Caco-2 (cell line): ENCODE measurements at regions not wholly inside any gene's neighbourhood (a gene's known extent, or its start where the extent isn't known, plus 50 kb on each side); places are given as distances from the start of the nearest gene placed in this dataset.
"Not testable (repeated sequence)": the region's sequence is repeated elsewhere in the genome, so short reads cannot be mapped to it uniquely, and the experiment has no call there.

Source experiments
- BruUV-seq: library from RNA; stranded (reverse); fragments of 400-500 nt; replicated peaks from 2 replicates; lab custom pipeline; 2021; lab: Mats Ljungman, UMichigan
- CTCF ChIA-PET: fragments of 300-600 bp; sonication (Branson Sonifier 250); formaldehyde crosslinking; loops from one replicate; lab custom pipeline; 2022; ENCODE audit warnings: antibody characterized with exemption; lab: Charles Lee
- POLR2A ChIA-PET: fragments of 300-600 bp; sonication (Branson Sonifier 250); formaldehyde crosslinking; loops from one replicate; lab custom pipeline; 2022; ENCODE audit warnings: antibody characterized with exemption; lab: Charles Lee
- DNase-seq, 2 experiments: peaks; one replicate each; pipeline versions ENCODE4 v3.0.0 to v3.0.0-alpha.2; 2020 to 2022
- H3K27me3 ChIP-seq: replicated peaks from 2 replicates; pipeline ENCODE4 v1.6.0; 2011; ENCODE audit warnings: low read length; ENCODE audit not compliant: control insufficient read depth, insufficient read depth
- H3K36me3 ChIP-seq: 2 replicates; pipeline ENCODE4 v1.5.1; 2011; ENCODE audit warnings: low read length; ENCODE audit not compliant: control insufficient read depth, insufficient read depth
- H3K4me1 ChIP-seq: fragments of 250-450 bp; sonication (Bioruptor Pico); 2 replicates; pipeline ENCODE4 v1.5.1; 2020; ENCODE audit warnings: mild to moderate bottlenecking
- H3K4me3 ChIP-seq: 2 replicates; pipeline ENCODE4 v1.5.1; 2011; ENCODE audit warnings: low read depth, mild to moderate bottlenecking, control low read depth, low read length
- H3K9me3 ChIP-seq: fragments of 250-450 bp; sonication (Bioruptor Pico); 2 replicates; pipeline ENCODE4 v1.5.1; 2020; ENCODE audit warnings: mild to moderate bottlenecking, moderate library complexity
- H3K27ac Mint-ChIP-seq: one replicate; pipeline ENCODE4 v1.8.0; 2022; ENCODE audit warnings: mixed read lengths; ENCODE audit not compliant: unreplicated experiment
- H3K27me3 Mint-ChIP-seq: one replicate; pipeline ENCODE4 v1.8.0; 2022; ENCODE audit warnings: mixed read lengths; ENCODE audit not compliant: insufficient read depth, unreplicated experiment
- H3K36me3 Mint-ChIP-seq: one replicate; pipeline ENCODE4 v1.8.0; 2022; ENCODE audit warnings: mild to moderate bottlenecking, mixed read lengths; ENCODE audit not compliant: insufficient read depth, unreplicated experiment
- H3K4me1 Mint-ChIP-seq: one replicate; pipeline ENCODE4 v1.8.0; 2022; ENCODE audit warnings: low read depth, mixed read lengths; ENCODE audit not compliant: unreplicated experiment
- H3K4me3 Mint-ChIP-seq: one replicate; pipeline ENCODE4 v1.8.0; 2022; ENCODE audit warnings: mild to moderate bottlenecking, moderate library complexity, mixed read lengths; ENCODE audit not compliant: unreplicated experiment
- H3K9me3 Mint-ChIP-seq: one replicate; pipeline ENCODE4 v1.8.0; 2022; ENCODE audit warnings: mixed read lengths; ENCODE audit not compliant: unreplicated experiment
- CTCF ChIP-seq, 2 experiments: fragments of 200-600 bp in 1 of 2; IDR thresholded peaks; 1 replicate in 1 of 2; 2 replicates in 1 of 2; pipeline versions ENCODE4 v1.5.1 to v1.8.0; 2011 to 2022; ENCODE audit warnings: antibody characterized with exemption in 1 of 2, control low read depth in 1 of 2, inconsistent platforms in 1 of 2, low read depth in 1 of 2, low read length in 1 of 2, mild to moderate bottlenecking in 1 of 2, moderate library complexity in 1 of 2; ENCODE audit not compliant: insufficient read depth in 1 of 2, severe bottlenecking in 1 of 2, unreplicated experiment in 1 of 2
- intact Hi-C: fragments of 100-400 bp; cut with micrococcal nuclease; formaldehyde crosslinking; loops from one replicate; pipeline ENCODE4 v1.10.0; 2022; ENCODE audit not compliant: unreplicated experiment

- no peak overlapping the region for H3K4me3 Mint-ChIP-seq
- ChIA-PET POLR2A (no interaction called here), CTCF (interaction anchor here (1.2 kb wide), 1 partner anchor 42 kb away, joined by 5 read pairs; no protein-coding TSS in a partner anchor)
- H3K4me3 ChIP-seq = no peak overlapping the region
- BruUV-seq = no TSS peak
- intact Hi-C loops = no loop called here
- no peak overlapping the region for H3K27ac Mint-ChIP-seq
- H3K27me3 ChIP-seq = no peaks in the 10 kb centered on the region
- H3K9me3 Mint-ChIP-seq = peaks cover 23% of the 10 kb centered on the region
- TF ChIP-seq CTCF (IDR thresholded peaks at IDR 0.05; ENCODE audit: insufficient read depth in 1 of 2, low read depth in 1 of 2, low read length in 1 of 2, severe bottlenecking in 1 of 2, unreplicated experiment in 1 of 2) = no peak
- no peaks in the 10 kb centered on the region for H3K36me3 Mint-ChIP-seq
- H3K9me3 ChIP-seq = peaks cover 9% of the 10 kb centered on the region
- H3K36me3 ChIP-seq = no peaks in the 10 kb centered on the region
- no peak for DNase-seq
- H3K27me3 Mint-ChIP-seq = no peaks in the 10 kb centered on the region
- no peaks in the 10 kb centered on the region for H3K4me1 Mint-ChIP-seq
- no peaks in the 10 kb centered on the region for H3K4me1 ChIP-seq
Observed at GRCh38 chr7:149704507-149704906, 68.9 kb downstream of the ZNF467 start.

GRCh38 chr7:149703044-149703650 lies 70.2 kb downstream of the ZNF467 start:
- POLR2A ChIA-PET = no interaction called here
- no peak overlapping the region for H3K4me3 Mint-ChIP-seq
- H3K4me1 Mint-ChIP-seq = no peaks in the 10 kb centered on the region
- intact Hi-C loops = no loop called here
- no peaks in the 10 kb centered on the region for H3K36me3 Mint-ChIP-seq
- Histone ChIP-seq H3K36me3 (no peaks in the 10 kb centered on the region), H3K27me3 (no peaks in the 10 kb centered on the region), H3K4me3 (no peak overlapping the region), H3K4me1 (no peaks in the 10 kb centered on the region), H3K9me3 (peaks cover 23% of the 10 kb centered on the region)
- TF ChIP-seq CTCF (IDR thresholded peaks at IDR 0.05; ENCODE audit: insufficient read depth in 1 of 2, low read depth in 1 of 2, low read length in 1 of 2, severe bottlenecking in 1 of 2, unreplicated experiment in 1 of 2) = no peak
- H3K9me3 Mint-ChIP-seq = peaks cover 28% of the 10 kb centered on the region
- BruUV-seq = no TSS peak
- no peak overlapping the region for H3K27ac Mint-ChIP-seq
- no peak for DNase-seq
- CTCF ChIA-PET = no interaction called here
- no peaks in the 10 kb centered on the region for H3K27me3 Mint-ChIP-seq

GRCh38 chr7:149701495-149702240 lies 71.7 kb downstream of the ZNF467 start:
- Mint-ChIP-seq H3K27me3 (no peaks in the 10 kb centered on the region), H3K27ac (no peak overlapping the region), H3K9me3 (peaks cover 33% of the 10 kb centered on the region), H3K4me1 (no peaks in the 10 kb centered on the region), H3K4me3 (no peak overlapping the region), H3K36me3 (no peaks in the 10 kb centered on the region)
- intact Hi-C loops = no loop called here
- ChIA-PET CTCF (no interaction called here), POLR2A (no interaction called here)
- H3K9me3 ChIP-seq = peaks cover 35% of the 10 kb centered on the region
- H3K4me1 ChIP-seq = no peaks in the 10 kb centered on the region
- TF ChIP-seq CTCF (IDR thresholded peaks at IDR 0.05; ENCODE audit: insufficient read depth in 1 of 2, low read depth in 1 of 2, low read length in 1 of 2, severe bottlenecking in 1 of 2, unreplicated experiment in 1 of 2) = no peak
- no peak overlapping the region for H3K4me3 ChIP-seq
- no peak for DNase-seq
- no peaks in the 10 kb centered on the region for H3K36me3 ChIP-seq
- no peaks in the 10 kb centered on the region for H3K27me3 ChIP-seq
- no TSS peak for BruUV-seq

- H3K27ac Mint-ChIP-seq, H3K36me3 ChIP-seq, BruUV-seq, H3K27me3 ChIP-seq, H3K36me3 Mint-ChIP-seq, H3K4me1 ChIP-seq, H3K4me1 Mint-ChIP-seq, H3K27me3 Mint-ChIP-seq, intact Hi-C loops, H3K4me3 ChIP-seq, CTCF ChIA-PET, POLR2A ChIA-PET: not testable (repeated sequence)
- H3K9me3 ChIP-seq = peaks cover 43% of the 10 kb centered on the region
- peak overlapping the region; percentile 28 for H3K4me3 Mint-ChIP-seq
- peak in 1 of 2 experiments; percentile 27 for DNase-seq
- H3K9me3 Mint-ChIP-seq = peaks cover 35% of the 10 kb centered on the region
Observed at GRCh38 chr7:149697767-149698166, 75.6 kb downstream of the ZNF467 start.
